GM10847 (cell line): ENCODE measurements at regions not wholly inside any gene's neighbourhood (a gene's known extent, or its start where the extent isn't known, plus 50 kb on each side); places are given as distances from the start of the nearest gene placed in this dataset.

ENCODE experiments used
- POLR2A ChIP-seq: IDR thresholded peaks from 2 replicates; pipeline ENCODE4 v1.6.1; 2011; ENCODE audit not compliant: insufficient read length; ENCODE audit errors: extremely low read depth

DNA sequence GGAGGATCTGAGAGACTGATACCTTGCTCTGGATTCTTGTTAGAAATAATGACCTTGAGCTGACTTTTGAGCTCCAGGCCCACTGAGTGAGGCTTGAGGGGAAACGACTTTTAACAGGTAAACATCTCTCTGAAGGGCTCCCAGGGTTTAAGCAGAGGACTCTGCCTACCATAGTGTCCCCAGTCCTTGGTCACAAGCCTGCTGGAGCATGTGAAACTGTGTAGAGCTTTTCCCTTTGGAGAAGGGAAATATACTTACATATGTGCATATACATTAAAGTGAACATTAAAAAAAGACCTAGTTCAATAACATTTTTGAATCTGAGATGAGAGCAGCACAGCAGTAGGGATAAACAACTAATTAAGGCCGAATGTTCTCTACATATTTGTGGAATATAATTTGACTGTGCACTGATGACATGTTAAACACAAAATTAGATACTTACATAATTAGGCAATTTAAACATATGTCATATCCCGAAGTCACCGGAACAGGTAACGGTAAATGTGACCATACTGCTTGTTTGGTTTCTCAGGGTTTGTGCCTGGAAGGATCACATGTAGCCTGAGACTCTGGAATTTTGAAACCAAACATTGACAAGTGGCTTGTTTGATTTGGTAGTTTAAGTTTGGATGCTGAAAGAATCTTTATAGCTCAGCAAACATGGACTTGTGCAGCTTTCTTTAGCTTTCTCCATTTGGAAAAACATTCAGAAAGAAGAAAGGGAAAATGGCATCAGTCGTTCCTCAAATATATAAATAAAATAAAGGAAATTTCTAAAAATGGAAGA is 266.1 kb upstream of the C2CD4B start:
- no peak for TF ChIP-seq POLR2A

DNA sequence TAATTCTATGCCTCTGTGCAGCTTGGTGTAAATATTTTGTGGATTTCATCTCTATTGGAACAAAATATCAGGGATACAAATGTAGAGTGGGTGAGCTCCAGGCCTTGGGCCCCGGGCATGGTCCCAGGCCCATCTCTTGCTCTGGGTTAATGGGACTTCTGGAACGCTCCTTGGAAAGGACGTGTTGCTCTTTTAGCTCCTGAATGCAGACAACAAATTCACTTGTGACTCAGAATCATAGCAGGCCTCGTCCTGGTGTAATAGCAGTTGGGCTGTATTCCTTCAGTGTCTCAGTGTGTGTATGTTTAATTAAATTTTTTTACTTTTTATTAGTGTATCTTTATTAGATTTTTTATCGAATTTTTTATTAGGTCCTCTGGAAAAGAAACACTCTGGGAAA is 266.7 kb upstream of the C2CD4B start:
- no peak for TF ChIP-seq POLR2A

DNA sequence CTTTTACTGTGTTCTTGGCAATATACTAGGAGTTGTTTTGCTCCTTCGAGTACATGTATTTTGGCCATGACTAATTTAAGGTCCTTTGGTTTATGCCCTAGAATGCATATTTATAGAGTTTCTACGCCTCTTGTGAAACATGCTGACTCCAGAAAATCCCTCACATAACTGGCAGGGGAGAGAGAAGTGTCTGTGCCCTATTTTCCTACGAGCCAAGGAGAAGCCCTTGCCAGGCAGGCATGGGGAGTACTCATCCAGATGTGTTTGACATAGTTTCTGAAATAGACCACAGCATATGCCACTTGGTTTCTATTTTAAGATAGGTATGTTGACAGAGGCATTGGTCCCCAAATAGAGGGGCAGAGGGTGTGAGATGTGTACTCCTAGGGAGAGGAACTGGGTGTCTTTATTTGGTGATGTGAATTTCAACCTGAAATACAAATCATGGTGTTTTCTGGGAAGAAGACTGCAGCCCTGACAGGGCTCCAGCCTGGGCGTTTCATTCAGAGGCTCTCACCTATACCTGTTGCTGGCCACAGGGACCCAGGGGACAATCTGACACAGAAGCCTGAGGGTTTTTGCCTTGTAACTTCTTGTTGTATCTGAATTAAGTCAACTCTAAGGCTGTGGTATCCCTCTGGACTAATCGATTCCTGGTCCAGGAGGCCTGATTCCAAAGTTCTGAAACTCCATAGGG is 267.8 kb upstream of the C2CD4B start:
- no peak for TF ChIP-seq POLR2A

DNA sequence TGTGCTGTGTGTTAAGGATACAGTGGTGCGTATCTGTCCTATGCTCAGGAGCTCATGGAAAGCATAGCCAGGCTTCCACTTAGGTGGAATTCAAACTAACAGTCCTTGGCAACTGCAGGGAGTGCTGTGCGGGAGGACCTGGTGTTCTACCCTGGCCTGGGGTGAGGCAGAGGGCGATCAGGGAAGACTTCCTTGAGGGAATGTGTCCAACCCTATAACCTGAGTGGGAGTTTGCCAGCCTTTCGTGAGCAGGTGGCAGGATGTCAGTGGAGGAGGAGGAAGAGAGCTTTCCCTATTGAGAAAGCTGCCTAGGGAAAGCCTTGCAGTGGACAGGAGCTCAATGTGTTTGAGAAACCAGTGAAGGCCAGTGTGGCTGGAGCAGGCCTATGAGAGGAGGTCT is 271.1 kb upstream of the C2CD4B start:
- TF ChIP-seq POLR2A, result no peak

DNA sequence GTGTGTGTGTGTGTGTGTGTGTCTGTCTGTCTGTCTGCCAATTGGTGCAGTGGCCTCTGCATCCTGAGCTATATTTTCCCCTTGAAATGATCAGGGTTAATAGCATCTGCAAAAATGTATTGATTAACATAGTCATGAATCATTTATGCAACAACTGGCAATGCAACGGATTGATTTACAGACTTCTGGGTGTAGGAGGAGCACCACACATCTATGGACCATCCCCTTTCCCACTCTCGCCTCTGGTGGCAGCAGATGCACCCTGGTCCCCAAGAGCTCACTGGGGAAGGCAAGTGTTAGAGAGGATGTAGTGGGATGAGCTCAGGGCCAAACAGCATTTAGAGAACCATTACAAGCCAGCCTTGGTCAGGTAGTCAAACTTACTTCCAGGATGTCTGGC is 272.7 kb upstream of the C2CD4B start:
- TF ChIP-seq POLR2A, result no peak

DNA sequence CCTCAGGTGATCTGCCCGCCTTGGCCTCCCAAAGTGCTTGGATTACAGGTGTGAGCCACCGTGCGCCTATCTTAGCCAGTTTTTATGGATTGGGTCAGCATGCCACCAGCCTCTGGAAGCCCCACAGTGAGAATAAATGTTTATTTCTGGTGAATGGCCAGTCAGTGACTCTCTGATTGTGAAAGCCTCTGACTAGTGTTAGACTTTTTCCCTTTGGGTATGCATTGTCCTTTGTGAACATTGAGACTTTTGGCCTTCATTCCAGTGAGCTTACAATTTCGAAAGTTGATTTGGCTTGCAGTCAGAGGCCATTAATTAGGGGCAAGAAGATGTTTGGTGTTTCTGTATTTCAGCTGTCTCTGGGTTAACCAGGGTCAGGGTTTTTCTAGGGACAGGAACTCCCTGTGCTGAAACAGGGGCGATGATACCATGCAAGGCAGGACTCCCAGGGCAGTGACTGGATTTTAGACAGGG is 274.5 kb upstream of the C2CD4B start:
- TF ChIP-seq POLR2A, result no peak

DNA sequence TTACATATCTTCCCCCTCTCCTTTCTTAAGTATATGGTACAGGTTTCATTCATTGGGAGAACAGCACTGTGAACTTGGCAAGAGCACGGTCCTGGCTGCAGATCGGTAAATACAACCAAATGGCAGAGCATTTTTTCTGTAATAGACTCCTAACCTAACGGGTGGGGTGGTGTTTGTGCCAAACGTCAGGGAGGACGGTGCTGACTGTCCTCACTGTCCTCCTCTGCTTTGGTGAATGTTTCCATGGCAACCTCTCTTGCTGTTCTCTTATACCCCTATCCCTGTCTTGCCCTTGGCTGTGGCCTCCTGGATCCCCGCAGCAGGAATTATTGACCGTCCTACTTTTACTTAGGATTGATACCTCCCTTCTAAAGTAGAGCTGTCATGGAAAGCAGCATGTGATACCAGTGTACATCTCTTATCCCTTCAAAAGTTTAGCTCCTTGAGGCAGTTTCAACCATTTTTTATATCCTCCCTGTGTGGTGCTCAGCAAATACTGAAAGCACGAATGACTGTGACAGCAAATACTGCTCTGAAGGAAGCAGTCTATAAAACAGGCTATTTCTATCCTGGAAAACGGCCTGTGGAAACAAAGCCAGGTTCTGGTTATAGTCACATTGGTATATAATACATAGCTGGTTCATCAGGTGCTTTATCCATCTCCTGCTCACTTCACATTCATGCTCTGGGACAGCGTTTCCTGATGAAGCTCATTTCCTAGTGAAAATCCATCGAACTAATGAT is 275.4 kb upstream of the C2CD4B start:
- no peak for TF ChIP-seq POLR2A

DNA sequence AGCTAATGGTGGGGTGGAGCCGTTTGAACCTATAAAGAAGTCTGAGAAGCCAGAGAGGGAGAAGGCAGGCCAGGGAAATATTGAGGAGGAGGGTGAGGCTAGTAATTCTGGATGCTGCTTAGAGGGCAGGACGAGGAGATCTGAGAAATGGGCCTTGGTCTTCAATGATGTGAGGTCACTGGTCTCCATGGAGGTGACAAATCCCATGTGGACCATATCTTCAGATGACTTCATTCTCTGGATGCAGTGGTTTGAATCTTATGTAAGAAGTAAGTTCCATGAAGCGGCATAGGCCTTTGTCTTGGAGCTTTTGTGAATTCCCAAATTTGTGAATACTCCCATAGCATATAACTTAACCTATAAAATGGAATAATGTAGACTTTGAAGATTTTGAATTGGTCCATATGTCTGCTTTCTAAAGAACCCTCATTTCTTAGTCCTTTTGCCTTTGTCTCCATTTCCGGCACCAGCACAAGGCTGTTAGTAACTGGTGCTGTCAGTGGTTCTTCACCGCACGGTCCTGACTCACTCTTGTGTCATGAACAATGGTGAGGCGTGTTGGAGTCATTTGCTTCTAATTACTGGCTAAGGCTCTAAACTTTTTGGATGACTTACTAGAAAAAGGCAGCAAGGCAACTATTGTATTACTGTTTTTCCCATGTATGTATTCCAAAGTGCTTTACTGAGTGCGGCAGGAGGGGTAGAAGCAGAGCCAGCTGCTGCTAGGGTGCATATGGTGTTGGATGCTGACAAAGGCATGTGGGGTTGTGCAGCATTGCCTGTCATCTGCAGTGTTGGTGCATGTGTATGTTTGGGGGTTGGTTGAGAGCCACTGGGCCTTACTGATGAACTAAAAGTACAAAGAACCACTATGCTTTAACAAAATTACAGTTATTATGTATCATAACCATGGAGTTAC is 279.3 kb upstream of the C2CD4B start:
- TF ChIP-seq POLR2A, result no peak

DNA sequence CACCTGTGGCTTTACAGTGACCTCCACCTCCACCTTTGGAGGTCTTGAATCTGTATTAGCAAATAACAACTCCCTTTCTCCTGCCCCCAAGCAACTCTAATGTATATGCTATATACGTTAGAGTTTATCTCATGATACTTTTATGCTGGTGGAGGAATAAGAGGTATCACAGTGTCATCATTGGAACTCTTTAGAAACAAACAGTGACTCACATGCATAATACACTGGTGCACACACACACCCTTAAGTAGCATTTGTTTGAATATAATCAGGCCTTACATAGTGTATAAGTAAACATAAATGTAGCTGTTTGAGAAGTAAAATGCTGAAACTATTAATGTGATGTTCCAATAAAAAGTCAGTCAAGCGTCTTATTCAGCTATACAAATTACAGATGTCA is 280.2 kb upstream of the C2CD4B start:
- no peak for TF ChIP-seq POLR2A

DNA sequence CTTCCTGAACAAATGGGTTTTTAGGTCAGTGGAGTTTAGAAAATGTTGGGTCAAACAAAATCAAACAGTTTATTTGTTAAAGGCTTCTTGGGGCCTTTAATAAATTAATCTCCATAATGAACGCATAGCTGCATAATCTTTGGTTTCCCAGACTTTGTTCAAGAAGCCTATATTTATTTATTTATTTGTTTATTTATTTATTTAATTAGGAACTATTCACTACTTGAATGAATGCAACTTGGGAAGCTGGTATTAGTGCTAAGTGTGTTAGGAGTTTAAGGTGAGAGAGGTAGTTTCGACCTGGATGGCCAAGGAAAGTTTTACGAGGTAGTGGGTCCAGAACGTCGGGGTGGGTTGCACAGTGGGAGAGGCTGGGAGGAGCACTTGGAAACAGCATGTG is 281.9 kb upstream of the C2CD4B start:
- no peak for TF ChIP-seq POLR2A

DNA sequence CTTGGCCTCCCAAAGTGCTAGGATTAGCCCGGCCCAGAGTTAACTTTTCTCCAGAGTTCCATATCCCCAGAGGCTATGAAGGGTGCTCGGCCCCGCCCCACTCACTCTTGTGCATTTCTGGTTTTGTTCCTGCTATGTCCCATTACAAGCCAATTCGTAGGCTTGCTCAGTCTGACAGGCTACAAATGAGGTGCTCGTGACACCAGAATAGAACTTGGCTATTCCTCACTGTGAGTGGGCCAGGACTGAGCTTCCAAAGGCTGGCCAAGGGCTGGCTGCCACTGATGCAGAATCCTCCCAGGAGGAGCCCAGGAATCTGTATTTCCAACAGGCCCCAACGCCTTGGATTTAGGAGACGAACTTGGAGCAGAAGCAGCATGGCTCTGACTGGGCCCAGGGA is 282.7 kb upstream of the C2CD4B start:
- no peak for TF ChIP-seq POLR2A

DNA sequence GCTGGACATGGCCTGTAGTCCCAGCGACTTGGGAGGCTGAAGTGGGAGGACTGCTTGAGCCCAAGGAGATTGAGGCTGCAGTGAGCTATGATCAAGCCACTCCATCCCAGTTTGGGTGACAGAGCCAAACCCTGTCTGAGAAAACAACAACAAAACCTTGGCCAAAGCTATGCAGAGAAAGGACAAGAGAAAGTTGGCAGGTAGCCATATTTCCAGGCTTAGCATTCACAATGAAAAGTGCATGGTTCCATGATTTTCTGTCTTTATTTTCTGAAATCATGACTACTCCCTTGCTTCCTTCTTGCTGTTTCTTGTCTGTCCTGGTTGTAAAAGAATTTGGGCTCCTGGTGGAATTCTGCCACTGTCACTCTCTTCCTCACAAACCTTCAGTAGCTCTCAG is 284.6 kb upstream of the C2CD4B start:
- TF ChIP-seq POLR2A, result no peak

DNA sequence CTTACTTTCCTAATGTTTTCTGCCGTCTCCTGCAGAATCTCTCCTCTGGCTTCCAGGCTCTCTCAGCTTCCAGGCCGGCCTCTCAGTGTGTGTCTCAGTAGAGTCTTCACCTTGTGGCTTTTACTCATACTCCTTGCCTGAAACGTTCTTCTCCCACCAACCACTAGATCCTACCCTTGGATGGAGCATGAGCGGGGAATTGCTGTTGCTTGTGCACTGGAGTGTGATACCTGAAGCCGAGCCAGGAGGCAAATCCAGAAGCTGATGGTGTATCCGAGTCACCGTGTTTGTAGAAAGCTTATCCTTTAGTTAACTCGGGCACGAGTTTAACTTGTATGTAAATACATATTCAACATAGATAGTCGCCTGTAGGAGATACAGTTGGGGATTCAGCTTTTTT is 285.0 kb upstream of the C2CD4B start:
- TF ChIP-seq POLR2A, result no peak

DNA sequence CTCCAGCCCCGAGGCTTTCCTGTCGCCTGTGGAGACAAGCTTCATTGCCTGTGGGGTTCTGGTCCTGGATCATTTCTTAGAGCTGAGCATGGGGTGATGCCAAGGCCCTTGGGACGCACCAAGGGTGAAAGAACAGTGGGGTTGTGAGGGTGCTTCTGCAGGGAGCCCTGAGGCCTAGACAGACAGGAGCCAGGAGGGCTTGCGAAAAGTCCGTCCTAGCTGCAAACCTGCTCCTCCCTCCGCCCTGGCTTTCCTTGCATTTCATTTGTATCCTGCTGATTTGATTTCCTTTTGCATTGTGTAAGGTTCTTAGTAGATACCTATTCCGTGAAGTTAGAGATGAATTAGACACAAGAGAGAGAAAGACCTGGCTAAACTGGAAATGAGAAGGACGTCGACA is 286.9 kb upstream of the C2CD4B start:
- no peak for TF ChIP-seq POLR2A

DNA sequence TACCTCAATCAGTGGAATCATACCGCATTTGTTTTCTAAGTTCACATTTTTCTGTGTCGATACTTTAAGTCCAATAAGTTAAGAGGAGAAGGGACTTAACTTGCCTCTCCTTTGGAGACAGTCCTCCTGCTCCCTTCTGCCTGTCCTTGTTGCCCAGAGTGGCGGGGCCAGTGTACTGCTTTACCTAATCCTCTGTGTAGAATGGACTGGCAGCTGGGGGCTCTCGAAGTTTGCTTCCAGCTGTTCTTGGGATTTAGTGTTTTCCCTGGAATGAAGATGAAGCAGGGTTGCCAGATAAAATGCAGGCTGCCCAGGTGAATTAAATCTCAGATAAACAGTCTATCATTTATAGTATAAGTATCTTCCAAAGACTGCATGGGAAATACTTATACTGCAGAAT is 287.6 kb upstream of the C2CD4B start:
- no peak for TF ChIP-seq POLR2A
